Trophoblast cell (in vitro differentiated cells and primary cell): ENCODE measurements at regions not wholly inside any gene's neighbourhood (a gene's known extent, or its start where the extent isn't known, plus 50 kb on each side); places are given as distances from the start of the nearest gene placed in this dataset.

ENCODE experiments used
- DNase-seq, 2 donors: peaks; one replicate each; pipeline ENCODE4 v3.0.0-alpha.2; 2016
- H2AFZ ChIP-seq: 2 replicates; pipeline ENCODE4 v1.6.1; 2013; ENCODE audit warnings: low read length, moderate library complexity, mild to moderate bottlenecking; ENCODE audit not compliant: insufficient read depth, poor library complexity
- H2AK5ac ChIP-seq: 2 replicates; pipeline ENCODE4 v1.6.1; 2013; ENCODE audit warnings: mild to moderate bottlenecking, low read length
- H2BK120ac ChIP-seq: 2 replicates; pipeline ENCODE4 v1.6.1; 2013; ENCODE audit warnings: low read length, mild to moderate bottlenecking, moderate library complexity; ENCODE audit not compliant: insufficient read depth, poor library complexity
- H2BK12ac ChIP-seq: 2 replicates; pipeline ENCODE4 v1.6.1; 2013; ENCODE audit warnings: mild to moderate bottlenecking, low read length, moderate library complexity
- H2BK5ac ChIP-seq: 2 replicates; pipeline ENCODE4 v1.6.1; 2013; ENCODE audit warnings: low read length, low read depth, moderate library complexity, mild to moderate bottlenecking; ENCODE audit not compliant: poor library complexity
- H3K14ac ChIP-seq: 2 replicates; pipeline ENCODE4 v1.6.1; 2013; ENCODE audit warnings: mild to moderate bottlenecking, low read length
- H3K18ac ChIP-seq: 2 replicates; pipeline ENCODE4 v1.6.1; 2013; ENCODE audit warnings: mild to moderate bottlenecking, low read length
- H3K23ac ChIP-seq: 2 replicates; pipeline ENCODE4 v1.6.1; 2013; ENCODE audit warnings: low read length
- H3K27ac ChIP-seq: 2 replicates; pipeline ENCODE4 v1.5.1; 2013; ENCODE audit warnings: low read depth, mild to moderate bottlenecking, inconsistent platforms, low read length, moderate library complexity
- H3K27me3 ChIP-seq: 2 replicates; pipeline ENCODE4 v1.6.1; 2013; ENCODE audit warnings: inconsistent platforms, mild to moderate bottlenecking, low read length, moderate library complexity; ENCODE audit not compliant: insufficient read depth
- H3K36me3 ChIP-seq, 2 experiments: 1 replicate in 1 of 2; 2 replicates in 1 of 2; pipeline ENCODE4 v1.6.1; 2013; ENCODE audit warnings: low read length in 2 of 2, mild to moderate bottlenecking in 2 of 2, moderate library complexity in 1 of 2; ENCODE audit not compliant: insufficient read depth in 2 of 2, control insufficient read depth in 1 of 2
- H3K4ac ChIP-seq: 2 replicates; pipeline ENCODE4 v1.6.1; 2013; ENCODE audit warnings: low read depth, mild to moderate bottlenecking, low read length, moderate library complexity
- H3K4me1 ChIP-seq, 2 experiments: 1 replicate in 1 of 2; 2 replicates in 1 of 2; pipeline ENCODE4 v1.6.1; 2013; ENCODE audit warnings: low read length in 2 of 2, mild to moderate bottlenecking in 2 of 2, moderate library complexity in 1 of 2; ENCODE audit not compliant: insufficient read depth in 2 of 2, control insufficient read depth in 1 of 2
- H3K4me2 ChIP-seq: 2 replicates; pipeline ENCODE4 v1.6.1; 2013; ENCODE audit warnings: inconsistent platforms, mild to moderate bottlenecking, low read length, moderate library complexity
- H3K4me3 ChIP-seq: 2 replicates; pipeline ENCODE4 v1.5.1; 2013; ENCODE audit warnings: mild to moderate bottlenecking, low read depth, low read length, inconsistent platforms
- H3K79me1 ChIP-seq: one replicate; pipeline ENCODE4 v1.6.1; 2013; ENCODE audit warnings: low read length
- H3K79me2 ChIP-seq: 2 replicates; pipeline ENCODE4 v1.6.1; 2013; ENCODE audit warnings: low read length, mild to moderate bottlenecking; ENCODE audit not compliant: control insufficient read depth, insufficient read depth, poor library complexity
- H3K9ac ChIP-seq: 2 replicates; pipeline ENCODE4 v1.6.1; 2013; ENCODE audit warnings: mild to moderate bottlenecking, low read length
- H3K9me3 ChIP-seq: 2 replicates; pipeline ENCODE4 v1.6.1; 2013; ENCODE audit warnings: low read depth, mild to moderate bottlenecking, control low read depth, inconsistent platforms, low read length; ENCODE audit not compliant: insufficient read depth
- H4K12ac ChIP-seq: 2 replicates; pipeline ENCODE4 v1.6.1; 2013; ENCODE audit warnings: low read depth, mild to moderate bottlenecking, low read length, moderate library complexity
- H4K8ac ChIP-seq: 2 replicates; pipeline ENCODE4 v1.6.1; 2013; ENCODE audit warnings: low read depth, mild to moderate bottlenecking, low read length, moderate library complexity
- H4K91ac ChIP-seq: one replicate; pipeline ENCODE4 v1.6.1; 2013; ENCODE audit warnings: low read depth, mild to moderate bottlenecking, low read length, moderate library complexity
- WGBS: extraction: QIAGEN DNeasy Blood & Tissue Kit; methylation state at CpG from one replicate; pipeline ENCODE4 v1.1.7; 2013; ENCODE audit warnings: missing lambda C conversion rate; ENCODE audit not compliant: insufficient read length, insufficient coverage; ENCODE audit errors: extremely low coverage; 5-methylcytosine and 5-hydroxymethylcytosine counted together

DNA sequence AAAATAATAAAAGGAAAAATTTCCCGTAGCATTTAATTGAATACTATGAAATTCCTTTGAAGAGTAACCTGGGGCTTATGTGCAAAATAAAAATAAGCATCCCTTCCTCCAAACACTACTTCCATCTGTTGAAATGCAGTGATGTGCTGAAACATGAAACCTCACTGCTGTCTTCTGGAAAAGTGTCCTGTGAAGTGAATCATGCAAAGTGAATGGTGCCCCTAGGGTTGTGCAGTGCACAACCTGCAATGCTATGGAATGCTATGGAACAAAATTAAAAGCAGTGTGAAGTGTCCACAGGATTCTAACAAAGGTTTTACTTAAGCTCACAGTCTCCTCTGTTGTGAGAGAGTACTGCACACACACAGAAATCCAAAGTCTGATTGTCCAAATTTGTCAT lies 480.9 kb downstream of the ETV1 start:
- no CpG with 5 or more reads among the region's 1 CpG for WGBS
- H3K18ac ChIP-seq: no peak overlapping the region
- H2BK12ac ChIP-seq: no peak overlapping the region
- no peak overlapping the region for H3K9ac ChIP-seq
- H3K4me3 ChIP-seq: no peak overlapping the region
- H4K8ac ChIP-seq: no peak overlapping the region
- no peak overlapping the region for H3K4me2 ChIP-seq
- H3K14ac ChIP-seq: no peak overlapping the region
- H3K79me1 ChIP-seq: no peaks in the 10 kb centered on the region
- no peak overlapping the region for H2BK120ac ChIP-seq
- no peaks in the 10 kb centered on the region for H3K9me3 ChIP-seq
- no peaks in the 10 kb centered on the region for H3K79me2 ChIP-seq
- DNase-seq: no peak
- no peak overlapping the region for H3K23ac ChIP-seq
- H4K12ac ChIP-seq: no peak overlapping the region
- no peaks in the 10 kb centered on the region for H3K4me1 ChIP-seq
- H3K27me3 ChIP-seq: no peaks in the 10 kb centered on the region
- no peak overlapping the region for H3K27ac ChIP-seq
- H2AFZ ChIP-seq: no peak overlapping the region
- no peak overlapping the region for H2AK5ac ChIP-seq
- no peak overlapping the region for H4K91ac ChIP-seq
- no peaks in the 10 kb centered on the region for H3K36me3 ChIP-seq
- H2BK5ac ChIP-seq: no peak overlapping the region
- H3K4ac ChIP-seq: no peak overlapping the region

DNA sequence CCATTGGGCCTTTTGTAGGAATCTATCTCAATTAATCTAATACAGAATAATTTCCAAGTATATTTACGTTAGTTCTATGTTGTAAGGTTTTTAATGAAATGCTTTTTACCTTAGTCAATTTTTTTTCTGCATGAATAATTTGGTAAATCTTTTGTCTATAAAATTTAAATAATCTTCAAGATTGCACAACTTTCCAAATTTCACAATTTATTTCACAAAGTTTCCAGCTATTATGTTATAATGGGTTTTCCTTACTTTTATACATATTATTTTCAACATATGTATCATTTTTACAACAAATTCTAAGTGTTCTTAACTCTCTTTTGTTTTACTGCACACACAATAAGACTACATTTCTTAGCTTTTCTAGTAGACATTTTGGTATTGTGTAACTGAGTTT lies 470.7 kb downstream of the ETV1 start:
- H3K14ac ChIP-seq: no peak overlapping the region
- H3K4me3 ChIP-seq: no peak overlapping the region
- H4K12ac ChIP-seq: no peak overlapping the region
- no peaks in the 10 kb centered on the region for H3K9me3 ChIP-seq
- H3K9ac ChIP-seq: no peak overlapping the region
- H2AFZ ChIP-seq: no peak overlapping the region
- no peaks in the 10 kb centered on the region for H3K4me1 ChIP-seq
- no peak overlapping the region for H4K8ac ChIP-seq
- H3K36me3 ChIP-seq: no peaks in the 10 kb centered on the region
- no peak overlapping the region for H3K4me2 ChIP-seq
- no peak overlapping the region for H3K18ac ChIP-seq
- no peaks in the 10 kb centered on the region for H3K79me1 ChIP-seq
- H2BK5ac ChIP-seq: no peak overlapping the region
- no peak for DNase-seq
- no peak overlapping the region for H2BK12ac ChIP-seq
- no peak overlapping the region for H3K27ac ChIP-seq
- WGBS: no CpG with 5 or more reads among the region's 1 CpG
- no peak overlapping the region for H2AK5ac ChIP-seq
- H3K79me2 ChIP-seq: no peaks in the 10 kb centered on the region
- no peaks in the 10 kb centered on the region for H3K27me3 ChIP-seq
- H3K23ac ChIP-seq: no peak overlapping the region
- no peak overlapping the region for H2BK120ac ChIP-seq
- H4K91ac ChIP-seq: no peak overlapping the region
- no peak overlapping the region for H3K4ac ChIP-seq

GRCh38 chr7:13524076-13524475 lies 465.4 kb downstream of the ETV1 start:
- Histone ChIP-seq H2BK5ac (no peak overlapping the region), H3K79me2 (no peaks in the 10 kb centered on the region), H3K9ac (no peak overlapping the region), H3K27ac (no peak overlapping the region), H2BK12ac (no peak overlapping the region), H3K9me3 (no peaks in the 10 kb centered on the region), H4K12ac (no peak overlapping the region), H2BK120ac (no peak overlapping the region), H3K79me1 (no peaks in the 10 kb centered on the region), H3K23ac (no peak overlapping the region), H3K4me2 (no peak overlapping the region), H3K14ac (no peak overlapping the region), H4K91ac (no peak overlapping the region), H3K4me3 (no peak overlapping the region), H2AFZ (no peak overlapping the region), H4K8ac (no peak overlapping the region), H3K36me3 (no peaks in the 10 kb centered on the region), H3K4me1 (no peaks in the 10 kb centered on the region), H3K4ac (no peak overlapping the region), H2AK5ac (no peak overlapping the region), H3K18ac (no peak overlapping the region), H3K27me3 (no peaks in the 10 kb centered on the region)
- no peak for DNase-seq

GRCh38 chr7:13532028-13532753 lies 457.3 kb downstream of the ETV1 start:
- Histone ChIP-seq H2AK5ac (no peak overlapping the region), H3K9me3 (no peaks in the 10 kb centered on the region), H3K36me3 (no peaks in the 10 kb centered on the region), H2BK5ac (no peak overlapping the region), H3K4me3 (no peak overlapping the region), H4K8ac (no peak overlapping the region), H3K79me1 (no peaks in the 10 kb centered on the region), H3K18ac (no peak overlapping the region), H4K12ac (no peak overlapping the region), H3K9ac (no peak overlapping the region), H4K91ac (no peak overlapping the region), H2AFZ (no peak overlapping the region), H2BK120ac (no peak overlapping the region), H2BK12ac (no peak overlapping the region), H3K27me3 (no peaks in the 10 kb centered on the region), H3K79me2 (no peaks in the 10 kb centered on the region), H3K14ac (no peak overlapping the region), H3K4ac (no peak overlapping the region), H3K27ac (no peak overlapping the region), H3K4me2 (no peak overlapping the region), H3K23ac (no peak overlapping the region), H3K4me1 (no peaks in the 10 kb centered on the region)
- DNase-seq: no peak
- 100% methylated on average over 1 of the region's 5 CpGs for WGBS
